NCI-H2196 treated with DMSO at 0.1 percent for 48 hours (cell line): ENCODE measurements at regions not wholly inside any gene's neighbourhood (a gene's known extent, or its start where the extent isn't known, plus 50 kb on each side); places are given as distances from the start of the nearest gene placed in this dataset.
A peak's percentile ranks its signal among the peaks of the same experiment; 100 is the strongest.
"Not testable (repeated sequence)": the region's sequence is repeated elsewhere in the genome, so short reads cannot be mapped to it uniquely, and the experiment has no call there.

Experiments
- DNase-seq: peaks from one replicate; lab custom pipeline; 2025; ENCODE audit not compliant: unreplicated experiment; lab: John Stamatoyannopoulos, UW

- no peak for DNase-seq
These were observed 172.4 kb downstream of the ABCA8 start for GRCh38 chr17:68782789-68783188.

- no peak for DNase-seq
These were observed 174.6 kb downstream of the ABCA8 start for GRCh38 chr17:68780596-68780995.

GRCh38 chr17:68778726-68779125 is 176.5 kb downstream of the ABCA8 start:
- DNase-seq: no peak

- DNase-seq: peak; percentile 16
These were observed 176.9 kb upstream of the FAM20A start for GRCh38 chr17:68777856-68778694.

GRCh38 chr17:68777243-68777855 is 176.2 kb upstream of the FAM20A start:
- DNase-seq: peak; percentile 19

GRCh38 chr17:68776451-68776850 is 175.3 kb upstream of the FAM20A start:
- DNase-seq: no peak

- no peak for DNase-seq
These were observed 174.8 kb upstream of the FAM20A start for GRCh38 chr17:68775969-68776368.

- no peak for DNase-seq
These were observed 174.2 kb upstream of the FAM20A start for GRCh38 chr17:68775318-68775717.

- peak; percentile 5 for DNase-seq
These were observed 170.8 kb upstream of the FAM20A start for GRCh38 chr17:68771867-68772515.

- DNase-seq: no peak
These were observed 167.6 kb upstream of the FAM20A start for GRCh38 chr17:68768804-68769203.

- DNase-seq: no peak
These were observed 165.5 kb upstream of the FAM20A start for GRCh38 chr17:68766640-68767039.

- no peak for DNase-seq
These were observed 162.4 kb upstream of the FAM20A start for GRCh38 chr17:68763562-68763961.

GRCh38 chr17:68762911-68763310 is 161.7 kb upstream of the FAM20A start:
- no peak for DNase-seq

- no peak for DNase-seq
These were observed 158.9 kb upstream of the FAM20A start for GRCh38 chr17:68760141-68760475.

GRCh38 chr17:68759343-68760140 is 158.4 kb upstream of the FAM20A start:
- DNase-seq: peak; percentile 87

GRCh38 chr17:68759002-68759342 is 157.8 kb upstream of the FAM20A start:
- no peak for DNase-seq

GRCh38 chr17:68757866-68758757 is 156.9 kb upstream of the FAM20A start:
- not testable (repeated sequence) for DNase-seq

- DNase-seq: no peak
These were observed 153.0 kb upstream of the FAM20A start for GRCh38 chr17:68753985-68754769.

GRCh38 chr17:68750208-68750562 is 149.0 kb upstream of the FAM20A start:
- no peak for DNase-seq
